Loucy (cell line): ENCODE measurements at regions not wholly inside any gene's neighbourhood (a gene's known extent, or its start where the extent isn't known, plus 50 kb on each side); places are given as distances from the start of the nearest gene placed in this dataset.

Source experiments
- CTCF ChIP-seq: fragments of 200-600 bp; sonication (generic); conservative IDR thresholded peaks from 2 replicates; pipeline ENCODE4 v1.5.1; 2014; ENCODE audit warnings: mild to moderate bottlenecking, antibody characterized with exemption, low read length
- EZH2phosphoT487 ChIP-seq: fragments of 200-600 bp; IDR thresholded peaks from 2 replicates; pipeline ENCODE4 v1.6.1; 2018; ENCODE audit warnings: antibody characterized with exemption, mild to moderate bottlenecking, moderate library complexity, borderline replicate concordance

- TF ChIP-seq CTCF = no peak
- no peak for TF ChIP-seq EZH2phosphoT487
Observed at GRCh38 chr12:92044435-92044834, 101.2 kb downstream of the BTG1 start.
